ENCODE measurements at regions not wholly inside any gene's neighbourhood (a gene's known extent, or its start where the extent isn't known, plus 50 kb on each side); places are given as distances from the start of the nearest gene placed in this dataset.

GRCh38 chr6:187210-187861 is 105.0 kb upstream of the DUSP22 start:
- TF ChIP-seq YY1 (IDR thresholded peaks at IDR 0.05; ENCODE audit: insufficient read depth, insufficient read length), result no peak
- TF ChIP-seq SUZ12 (IDR thresholded peaks at IDR 0.05; ENCODE audit: extremely low read depth, insufficient read depth, insufficient read length), result no peak

Measured in NT2/D1 (cell line).